ENCODE measurements at regions not wholly inside any gene's neighbourhood (a gene's known extent, or its start where the extent isn't known, plus 50 kb on each side); places are given as distances from the start of the nearest gene placed in this dataset.
A peak's percentile ranks its signal among the peaks of the same experiment; 100 is the strongest.

- Histone ChIP-seq H3K4me3 (no peak overlapping the region), H3K27ac (no peak overlapping the region), H3K36me3 (ENCODE audit: low read depth, missing control alignments) (no peaks in the 10 kb centered on the region), H3K9me3 (no peaks in the 10 kb centered on the region), H3K4me1 (peaks cover 6% of the 10 kb centered on the region), H3K27me3 (no peaks in the 10 kb centered on the region)
- intact Hi-C loops (cut with DNase I; ENCODE audit: low total_unique reads) = no loop called here
- no peak for TF ChIP-seq CTCF (IDR thresholded peaks at IDR 0.05)
- no peak for TF ChIP-seq POLR2A (IDR thresholded peaks at IDR 0.05)
- 51 to 66% methylated on average over 8 of the region's 8 CpGs for WGBS, 2 donors
- peak; percentile 22 for DNase-seq
Measured at GRCh38 chr2:239789711-239790110, 235.4 kb downstream of the NDUFA10 start.

GRCh38 chr2:239788576-239789098 is 236.5 kb downstream of the NDUFA10 start:
- intact Hi-C loops (cut with DNase I; ENCODE audit: low total_unique reads) = no loop called here
- 86 to 87% methylated on average over 6 of the region's 6 CpGs for WGBS, 2 donors
- Histone ChIP-seq H3K27ac (no peak overlapping the region), H3K36me3 (ENCODE audit: low read depth, missing control alignments) (no peaks in the 10 kb centered on the region), H3K9me3 (no peaks in the 10 kb centered on the region), H3K4me3 (no peak overlapping the region), H3K4me1 (peaks cover 6% of the 10 kb centered on the region), H3K27me3 (no peaks in the 10 kb centered on the region)
- DNase-seq = no peak
- TF ChIP-seq POLR2A (IDR thresholded peaks at IDR 0.05) (no peak), CTCF (IDR thresholded peaks at IDR 0.05) (no peak)

GRCh38 chr2:239787538-239788050 is 237.5 kb downstream of the NDUFA10 start:
- TF ChIP-seq POLR2A (IDR thresholded peaks at IDR 0.05) (no peak), CTCF (IDR thresholded peaks at IDR 0.05) (no peak)

DNA sequence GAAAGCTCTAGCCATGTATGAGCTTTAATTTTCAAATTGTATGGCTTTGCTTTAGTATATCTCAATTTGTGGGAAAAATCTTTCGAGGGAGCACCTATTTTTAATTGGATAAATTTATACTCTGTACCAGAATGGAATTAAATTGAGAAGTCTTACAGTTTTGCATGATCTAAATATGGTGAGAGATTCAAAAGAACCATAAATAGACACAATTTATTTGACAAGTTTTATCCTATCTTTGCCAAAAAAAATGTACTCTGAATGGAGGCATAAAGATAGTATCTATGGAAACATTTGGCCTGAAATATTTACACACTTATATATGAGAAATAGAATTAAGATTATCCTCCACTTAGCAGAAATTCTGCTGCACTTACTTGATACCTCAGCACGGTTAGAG is 238.4 kb downstream of the NDUFA10 start:
- intact Hi-C loops (cut with DNase I; ENCODE audit: low total_unique reads) = no loop called here
- WGBS, 2 donors = 87 to 92% methylated on average over 2 of the region's 2 CpGs

More at GRCh38 chr2:239787538-239788050, 237.5 kb downstream of the NDUFA10 start:
- no peak overlapping the region for H3K27ac ChIP-seq
- H3K36me3 ChIP-seq (ENCODE audit: low read depth, missing control alignments) = no peaks in the 10 kb centered on the region
- no peaks in the 10 kb centered on the region for H3K9me3 ChIP-seq
- no peak for DNase-seq
- H3K4me1 ChIP-seq = peaks cover 6% of the 10 kb centered on the region
- H3K27me3 ChIP-seq = no peaks in the 10 kb centered on the region
- intact Hi-C loops (cut with DNase I; ENCODE audit: low total_unique reads) = no loop called here
- 77 to 83% methylated on average over 6 of the region's 6 CpGs for WGBS, 2 donors
- H3K4me3 ChIP-seq = no peak overlapping the region

More for the DNA sequence above, 238.4 kb downstream of the NDUFA10 start:
- Histone ChIP-seq H3K4me3 (no peak overlapping the region), H3K36me3 (ENCODE audit: low read depth, missing control alignments) (no peaks in the 10 kb centered on the region), H3K9me3 (no peaks in the 10 kb centered on the region), H3K27me3 (no peaks in the 10 kb centered on the region), H3K4me1 (peaks cover 6% of the 10 kb centered on the region), H3K27ac (no peak overlapping the region)
- TF ChIP-seq CTCF (IDR thresholded peaks at IDR 0.05) (no peak), POLR2A (IDR thresholded peaks at IDR 0.05) (no peak)
- no peak for DNase-seq

Measured in testis (tissue), 2 donors.